Hematopoietic multipotent progenitor cell treated with erythropoietin and hydrocortisone succinate and interleukin-3 and kit ligand, for 6 days (in vitro differentiated cells): ENCODE measurements at regions not wholly inside any gene's neighbourhood (a gene's known extent, or its start where the extent isn't known, plus 50 kb on each side); places are given as distances from the start of the nearest gene placed in this dataset.
"Not testable (repeated sequence)": the region's sequence is repeated elsewhere in the genome, so short reads cannot be mapped to it uniquely, and the experiment has no call there.

Experiments
- DNase-seq: peaks from one replicate; pipeline ENCODE4 v3.0.0-alpha.2; 2015

DNA sequence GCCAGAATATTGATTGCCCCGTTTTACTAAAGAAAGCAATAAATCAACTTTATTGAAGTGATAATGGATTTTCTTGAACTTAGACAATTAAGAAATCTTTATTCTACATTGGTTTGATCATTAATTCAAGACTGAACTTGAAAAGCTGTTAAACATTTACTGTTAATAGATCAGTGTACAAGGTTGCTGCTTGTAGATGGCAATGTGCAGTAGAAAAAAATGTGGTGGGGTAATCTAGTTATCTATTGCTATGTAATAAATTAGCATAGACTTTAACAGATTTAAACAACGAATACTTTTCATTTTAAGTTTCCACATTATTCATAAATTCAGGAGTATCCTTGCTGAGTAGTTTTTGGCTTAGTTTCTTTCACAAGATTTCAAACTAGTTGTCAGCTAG is 612.5 kb downstream of the ACTRT1 start:
- DNase-seq = no peak

GRCh38 chrX:127405946-127406345 is 586.4 kb downstream of the PRR32 start:
- no peak for DNase-seq

DNA sequence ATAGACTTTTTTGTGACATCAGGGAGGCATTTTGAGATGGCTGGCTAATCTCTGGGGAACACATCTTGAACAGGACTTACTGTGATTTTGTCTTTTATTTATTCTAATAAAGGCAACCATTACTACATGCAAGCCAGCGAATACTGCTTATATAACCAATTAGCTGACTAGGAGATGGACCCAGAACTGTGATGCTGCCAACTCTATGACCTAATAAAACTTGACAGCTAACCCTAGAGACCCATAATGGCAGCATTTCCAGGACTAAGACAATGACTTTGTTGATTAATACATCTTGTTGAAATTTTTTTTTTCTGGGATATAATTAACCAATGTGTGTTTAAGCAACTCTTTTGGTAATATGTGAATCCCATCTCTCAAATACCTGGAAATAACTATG is 584.6 kb downstream of the PRR32 start:
- DNase-seq = no peak

GRCh38 chrX:127400231-127400630 is 580.7 kb downstream of the PRR32 start:
- not testable (repeated sequence) for DNase-seq

- no peak for DNase-seq
Measured at GRCh38 chrX:127390316-127390715, 570.8 kb downstream of the PRR32 start.

GRCh38 chrX:127389900-127390299 is 570.4 kb downstream of the PRR32 start:
- DNase-seq = no peak
